ENCODE measurements at regions not wholly inside any gene's neighbourhood (a gene's known extent, or its start where the extent isn't known, plus 50 kb on each side); places are given as distances from the start of the nearest gene placed in this dataset.

- no peak for TF ChIP-seq CTCF (IDR thresholded peaks at IDR 0.05; ENCODE audit: insufficient read depth, low read length, poor library complexity, severe bottlenecking)
- no peak for TF ChIP-seq EZH2phosphoT487 (conservative IDR thresholded peaks at IDR 0.05; ENCODE audit: low read length)
Observed at GRCh38 chr1:4084048-4084431, 184.0 kb upstream of the C1orf174 start.
